HS-27A (cell line): ENCODE measurements at regions not wholly inside any gene's neighbourhood (a gene's known extent, or its start where the extent isn't known, plus 50 kb on each side); places are given as distances from the start of the nearest gene placed in this dataset.
A peak's percentile ranks its signal among the peaks of the same experiment; 100 is the strongest.
"Not testable (repeated sequence)": the region's sequence is repeated elsewhere in the genome, so short reads cannot be mapped to it uniquely, and the experiment has no call there.

Experiments
- DNase-seq: peaks from one replicate; pipeline ENCODE4 v3.0.0-alpha.2; 2012; ENCODE audit warnings: low read depth, missing footprints

GRCh38 chr5:57677235-57677634 is 194.6 kb upstream of the ACTBL2 start:
- no peak for DNase-seq

- DNase-seq: no peak
Measured at GRCh38 chr5:57676222-57677098, 193.8 kb upstream of the ACTBL2 start.

GRCh38 chr5:57675236-57675635 is 192.6 kb upstream of the ACTBL2 start:
- DNase-seq: no peak

GRCh38 chr5:57671371-57671770 is 188.8 kb upstream of the ACTBL2 start:
- no peak for DNase-seq

- DNase-seq: no peak
Measured at GRCh38 chr5:57666582-57666981, 184.0 kb upstream of the ACTBL2 start.

GRCh38 chr5:57665146-57665936 is 182.7 kb upstream of the ACTBL2 start:
- DNase-seq: no peak

- DNase-seq: no peak
Measured at GRCh38 chr5:57664700-57665099, 182.1 kb upstream of the ACTBL2 start.

GRCh38 chr5:57663466-57663865 is 180.9 kb upstream of the ACTBL2 start:
- DNase-seq: no peak

- no peak for DNase-seq
Measured at GRCh38 chr5:57662991-57663390, 180.4 kb upstream of the ACTBL2 start.

- DNase-seq: no peak
Measured at GRCh38 chr5:57659886-57660285, 177.3 kb upstream of the ACTBL2 start.

- DNase-seq: no peak
Measured at GRCh38 chr5:57658018-57658417, 175.4 kb upstream of the ACTBL2 start.

- DNase-seq: no peak
Measured at GRCh38 chr5:57655228-57655627, 172.6 kb upstream of the ACTBL2 start.

- DNase-seq: no peak
Measured at GRCh38 chr5:57653636-57654290, 171.2 kb upstream of the ACTBL2 start.

GRCh38 chr5:57651127-57651526 is 168.5 kb upstream of the ACTBL2 start:
- no peak for DNase-seq

GRCh38 chr5:57650360-57651069 is 167.9 kb upstream of the ACTBL2 start:
- DNase-seq: peak; percentile 9

- no peak for DNase-seq
Measured at GRCh38 chr5:57642698-57643097, 160.1 kb upstream of the ACTBL2 start.

- DNase-seq: no peak
Measured at GRCh38 chr5:57642066-57642465, 159.5 kb upstream of the ACTBL2 start.

GRCh38 chr5:57635146-57635777 is 152.7 kb upstream of the ACTBL2 start:
- DNase-seq: no peak

GRCh38 chr5:57632937-57633336 is 150.3 kb upstream of the ACTBL2 start:
- no peak for DNase-seq

- not testable (repeated sequence) for DNase-seq
Measured at GRCh38 chr5:57631139-57631538, 148.5 kb upstream of the ACTBL2 start.

GRCh38 chr5:57627661-57628060 is 145.1 kb upstream of the ACTBL2 start:
- no peak for DNase-seq

- DNase-seq: no peak
Measured at GRCh38 chr5:57626703-57627102, 144.1 kb upstream of the ACTBL2 start.
